GM12873 (cell line): ENCODE measurements at regions not wholly inside any gene's neighbourhood (a gene's known extent, or its start where the extent isn't known, plus 50 kb on each side); places are given as distances from the start of the nearest gene placed in this dataset.

Experiments used
- TF ChIP-seq, protein P1 (sequence below): IDR thresholded peaks from 2 replicates; pipeline ENCODE4 v1.5.1; 2012; ENCODE audit warnings: low read depth, mild to moderate bottlenecking, moderate library complexity, low read length, control low read depth; ENCODE audit not compliant: insufficient read depth; ENCODE audit errors: missing control alignments

DNA sequence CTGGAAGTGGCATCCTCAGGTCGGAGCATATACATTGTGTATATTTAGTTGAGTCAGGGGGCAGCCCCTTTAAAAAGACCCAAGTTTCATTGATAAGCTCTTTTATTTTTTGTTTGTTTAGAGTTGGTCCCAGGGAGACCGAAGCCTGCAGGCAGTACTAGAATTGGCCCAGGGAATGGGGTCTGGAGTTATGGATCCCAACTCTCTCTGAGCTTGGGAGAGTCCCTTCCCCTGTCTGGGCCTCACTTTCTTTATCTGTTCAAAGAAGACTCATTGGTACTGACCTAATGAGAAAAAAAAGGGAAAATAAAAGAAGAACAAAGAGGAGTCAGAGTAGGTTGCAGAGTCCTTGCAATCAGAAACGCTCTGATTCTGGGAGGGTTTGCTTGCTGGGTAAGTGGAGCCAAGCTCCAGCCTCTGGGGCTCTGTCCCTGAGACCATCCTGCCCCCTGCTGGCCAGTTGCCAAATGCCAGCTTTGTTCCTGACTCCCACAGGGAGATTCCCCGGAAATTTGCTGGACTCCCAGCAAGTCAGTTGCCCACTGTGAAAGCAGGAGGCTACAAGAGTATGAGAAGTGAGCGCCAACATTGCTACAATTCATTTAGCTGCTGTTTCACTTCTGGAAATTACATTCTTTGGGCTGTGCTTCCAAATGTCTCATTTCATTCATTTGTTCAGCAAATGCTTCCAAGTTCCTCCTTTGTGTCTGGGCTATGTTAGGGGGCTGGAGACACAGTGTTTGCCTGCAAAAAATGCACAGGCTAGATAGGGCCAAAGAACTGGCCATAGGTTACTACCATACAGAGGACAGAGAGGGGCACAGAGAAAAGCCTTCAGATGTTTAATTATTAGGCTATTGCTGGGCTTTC lies 156.2 kb downstream of the MELK start:
- TF ChIP-seq, protein P1, sequence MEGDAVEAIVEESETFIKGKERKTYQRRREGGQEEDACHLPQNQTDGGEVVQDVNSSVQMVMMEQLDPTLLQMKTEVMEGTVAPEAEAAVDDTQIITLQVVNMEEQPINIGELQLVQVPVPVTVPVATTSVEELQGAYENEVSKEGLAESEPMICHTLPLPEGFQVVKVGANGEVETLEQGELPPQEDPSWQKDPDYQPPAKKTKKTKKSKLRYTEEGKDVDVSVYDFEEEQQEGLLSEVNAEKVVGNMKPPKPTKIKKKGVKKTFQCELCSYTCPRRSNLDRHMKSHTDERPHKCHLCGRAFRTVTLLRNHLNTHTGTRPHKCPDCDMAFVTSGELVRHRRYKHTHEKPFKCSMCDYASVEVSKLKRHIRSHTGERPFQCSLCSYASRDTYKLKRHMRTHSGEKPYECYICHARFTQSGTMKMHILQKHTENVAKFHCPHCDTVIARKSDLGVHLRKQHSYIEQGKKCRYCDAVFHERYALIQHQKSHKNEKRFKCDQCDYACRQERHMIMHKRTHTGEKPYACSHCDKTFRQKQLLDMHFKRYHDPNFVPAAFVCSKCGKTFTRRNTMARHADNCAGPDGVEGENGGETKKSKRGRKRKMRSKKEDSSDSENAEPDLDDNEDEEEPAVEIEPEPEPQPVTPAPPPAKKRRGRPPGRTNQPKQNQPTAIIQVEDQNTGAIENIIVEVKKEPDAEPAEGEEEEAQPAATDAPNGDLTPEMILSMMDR: peak; percentile 98

DNA sequence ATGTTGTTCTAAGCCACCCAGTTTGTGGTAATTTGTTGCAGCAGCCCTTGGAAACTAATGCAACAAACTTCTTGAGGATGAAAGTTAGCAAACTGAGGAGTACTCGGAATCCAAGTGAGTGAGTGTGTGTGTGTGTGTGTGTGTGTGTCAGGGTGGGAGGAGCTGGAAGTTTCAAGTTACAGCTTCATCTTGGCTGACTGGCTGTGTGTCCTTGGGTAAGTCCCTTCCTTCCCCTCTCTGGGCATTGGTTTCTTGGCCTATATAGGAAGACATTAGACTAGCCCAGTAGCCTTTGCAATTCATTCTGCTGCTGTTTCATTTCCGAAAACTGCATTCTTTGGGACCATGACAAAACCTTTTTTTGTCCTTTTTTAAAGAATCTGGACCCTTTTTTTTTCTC lies 157.2 kb downstream of the MELK start:
- TF ChIP-seq, protein P1: no peak

- TF ChIP-seq, protein P1: no peak
These were observed 157.7 kb downstream of the MELK start for GRCh38 chr9:36730414-36730813.

DNA sequence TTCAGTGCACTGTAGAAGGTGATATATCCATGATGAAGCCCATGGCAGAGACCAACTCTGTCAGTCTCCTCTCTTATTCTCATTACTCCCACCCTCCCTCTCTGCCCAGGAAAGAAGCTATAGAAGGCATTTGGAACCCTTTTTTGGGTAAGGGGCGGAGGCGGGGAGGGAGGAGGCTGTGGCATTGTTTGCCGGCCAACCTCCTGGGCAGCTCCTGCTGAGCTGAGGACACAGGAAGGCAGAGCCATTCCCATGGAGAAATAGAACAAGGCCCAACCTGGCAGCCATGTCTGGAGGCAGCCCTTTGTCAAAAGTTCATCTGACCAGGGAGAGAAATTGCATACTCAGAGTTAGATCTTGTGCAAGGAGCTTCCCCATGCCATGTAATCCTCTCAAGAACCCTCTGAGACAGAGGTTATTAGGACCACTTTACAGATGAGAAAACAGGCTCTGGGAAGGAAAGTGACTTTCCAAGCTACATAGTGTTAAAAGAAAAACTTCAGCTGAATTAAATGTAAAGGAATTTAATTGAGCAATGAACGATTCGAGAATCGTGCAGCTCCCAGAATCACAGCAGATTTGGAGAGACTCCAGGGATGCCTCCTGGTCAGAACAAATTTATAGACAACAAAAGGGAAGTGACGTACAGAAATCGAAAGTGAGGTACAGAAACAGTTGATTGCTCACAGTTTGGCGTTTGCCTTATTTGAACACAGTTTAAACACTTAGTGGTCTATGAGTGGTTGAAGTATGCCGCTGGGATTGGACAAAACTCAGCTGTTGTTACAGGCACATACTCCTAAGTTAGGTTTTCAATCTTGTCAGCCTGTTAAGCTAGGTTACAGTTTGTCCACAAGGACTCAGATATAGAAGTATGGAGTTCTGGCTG lies 158.6 kb downstream of the MELK start:
- TF ChIP-seq, protein P1: no peak

DNA sequence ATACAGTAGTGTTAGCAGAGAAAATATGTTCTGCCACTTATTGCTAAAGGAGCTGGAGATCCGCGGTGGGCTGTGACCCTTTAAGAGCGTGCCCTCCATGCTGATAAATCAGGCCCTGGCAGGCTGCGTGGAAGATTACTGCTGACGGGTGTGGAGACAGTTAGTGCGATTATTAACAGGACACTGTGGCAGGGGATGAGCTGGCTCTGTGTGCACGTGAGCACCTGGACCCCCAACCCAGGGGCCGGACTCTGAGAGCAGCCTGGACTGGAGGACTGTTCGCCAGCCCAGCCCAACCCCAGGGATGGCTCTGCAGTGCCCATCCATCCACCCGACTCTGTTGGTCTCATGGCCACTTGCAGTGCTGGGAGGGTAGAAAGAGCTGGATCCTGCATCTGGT lies 162.0 kb downstream of the MELK start:
- TF ChIP-seq, protein P1: no peak

DNA sequence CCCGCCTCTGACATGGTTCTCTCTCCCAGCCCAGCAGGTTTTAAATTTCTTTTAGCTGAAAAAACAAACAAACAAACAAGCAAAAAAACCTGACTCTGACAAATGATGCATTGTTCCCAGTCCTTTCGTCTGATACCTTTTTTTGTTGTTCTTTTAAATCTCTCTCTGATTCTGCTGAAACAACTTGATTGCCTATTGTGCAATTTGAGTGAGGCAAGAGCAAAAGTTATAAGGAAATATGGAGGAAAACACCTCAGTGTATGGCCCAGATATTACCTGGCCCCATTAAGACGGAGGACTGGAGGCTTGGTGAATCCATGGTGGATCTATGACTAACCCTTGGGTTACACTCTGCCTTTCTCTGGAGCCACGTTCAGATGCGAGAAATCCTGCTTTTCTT lies 164.0 kb downstream of the MELK start:
- TF ChIP-seq, protein P1: no peak
